ENCODE measurements at regions not wholly inside any gene's neighbourhood (a gene's known extent, or its start where the extent isn't known, plus 50 kb on each side); places are given as distances from the start of the nearest gene placed in this dataset.

- no peak for DNase-seq
These were observed 280.4 kb downstream of the TDRD15 start for GRCh38 chr2:21404137-21404536.

DNA sequence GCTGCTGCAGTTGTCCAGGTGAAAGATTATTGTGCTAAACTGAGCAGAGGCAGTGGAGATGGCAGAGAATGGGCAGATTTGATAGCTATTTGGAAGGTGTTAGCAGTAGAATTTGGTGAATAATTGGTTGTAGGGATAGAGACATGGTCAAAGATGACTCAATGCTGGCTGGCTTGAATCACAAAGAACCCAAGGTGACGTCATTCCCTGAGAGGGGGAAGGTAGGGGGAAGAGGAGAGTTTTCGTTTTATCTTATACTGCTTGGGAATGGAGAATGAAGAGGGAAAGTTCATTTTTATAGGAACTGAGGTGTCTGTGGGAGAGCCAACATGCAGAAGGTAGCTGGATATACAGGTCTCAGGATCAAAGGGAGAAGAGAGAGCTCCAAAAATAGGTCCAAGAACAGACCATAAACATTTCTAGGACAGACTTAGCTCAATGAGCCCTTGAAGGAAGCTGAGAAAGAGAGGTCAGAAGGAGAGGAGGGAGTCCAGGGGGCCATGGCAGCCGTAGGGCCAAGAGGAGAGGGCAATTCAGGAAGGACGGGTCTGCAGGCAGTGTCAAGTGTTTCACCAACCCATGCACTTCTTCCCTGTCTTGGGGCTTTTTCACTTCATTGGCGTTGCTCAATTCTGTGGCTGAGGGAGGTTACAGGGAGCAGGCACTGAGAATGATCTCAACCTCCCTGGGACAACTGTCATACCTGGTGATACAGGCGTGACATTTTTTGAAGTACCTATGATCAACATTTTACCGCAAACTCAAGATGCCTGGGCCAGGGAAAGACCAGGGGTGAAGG lies 281.3 kb downstream of the TDRD15 start:
- no peak for DNase-seq

DNA sequence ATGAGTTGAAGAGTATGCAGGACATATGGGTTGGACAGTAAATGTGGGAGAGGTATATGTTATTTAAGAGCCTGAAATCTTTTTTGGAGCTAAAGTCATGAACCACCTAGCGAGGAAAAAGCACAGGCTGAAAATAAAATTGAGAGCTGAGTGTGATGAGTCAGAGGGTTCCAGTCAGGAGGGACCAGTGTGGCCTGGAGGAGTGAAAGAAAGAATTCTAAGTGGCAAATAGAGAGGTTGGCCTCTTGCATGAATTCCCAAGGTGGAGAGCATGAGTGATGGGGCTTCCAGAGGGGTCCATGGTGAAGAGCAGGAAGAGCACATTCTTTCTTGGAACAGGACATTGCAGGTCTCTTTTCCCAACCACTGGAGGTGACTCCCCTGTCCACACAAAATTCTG lies 282.6 kb downstream of the TDRD15 start:
- no peak for DNase-seq

GRCh38 chr2:21406911-21407310 lies 283.1 kb downstream of the TDRD15 start:
- DNase-seq, result no peak

GRCh38 chr2:21407851-21408250 lies 284.1 kb downstream of the TDRD15 start:
- DNase-seq, result no peak

DNA sequence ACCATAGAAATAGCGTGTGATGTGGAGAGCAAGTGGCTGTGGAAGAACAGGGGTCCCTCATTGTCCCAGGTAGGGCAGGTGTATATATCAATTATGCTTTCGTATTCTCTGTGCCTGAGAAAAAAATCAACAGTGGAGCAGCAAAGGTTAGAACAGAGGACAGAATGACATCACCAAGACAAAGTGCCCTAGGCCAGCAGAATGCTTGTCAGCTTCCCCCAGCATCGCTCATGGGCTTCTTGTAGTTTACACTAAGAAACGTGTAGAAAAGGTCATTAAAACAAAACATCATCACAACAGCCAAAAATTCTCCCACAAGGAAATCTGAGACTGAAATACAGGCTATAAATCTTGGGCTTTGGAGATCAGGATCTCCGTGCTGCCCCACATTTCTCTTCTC lies 288.0 kb downstream of the TDRD15 start:
- no peak for DNase-seq

GRCh38 chr2:21412944-21413443 lies 289.2 kb downstream of the TDRD15 start:
- DNase-seq, result no peak

DNA sequence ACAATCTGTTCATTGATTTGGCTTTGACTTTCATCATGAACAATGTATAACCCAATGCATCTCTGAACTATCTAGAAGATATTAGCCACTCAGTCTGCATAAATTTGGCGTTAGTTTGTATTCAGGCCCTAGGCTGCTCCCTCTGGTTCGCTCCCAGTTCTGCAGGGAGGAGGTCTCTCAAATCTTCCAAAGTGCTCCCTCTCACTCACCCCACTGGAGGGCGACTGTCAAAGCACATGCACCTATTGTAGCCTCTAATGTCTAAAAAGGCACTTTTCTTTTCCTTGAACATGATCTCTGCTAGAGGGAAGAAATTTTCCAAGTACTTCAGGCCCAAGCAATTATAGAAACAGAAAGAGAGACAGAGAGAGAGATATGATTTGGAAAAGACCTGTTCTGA lies 291.5 kb downstream of the TDRD15 start:
- DNase-seq, result no peak

DNA sequence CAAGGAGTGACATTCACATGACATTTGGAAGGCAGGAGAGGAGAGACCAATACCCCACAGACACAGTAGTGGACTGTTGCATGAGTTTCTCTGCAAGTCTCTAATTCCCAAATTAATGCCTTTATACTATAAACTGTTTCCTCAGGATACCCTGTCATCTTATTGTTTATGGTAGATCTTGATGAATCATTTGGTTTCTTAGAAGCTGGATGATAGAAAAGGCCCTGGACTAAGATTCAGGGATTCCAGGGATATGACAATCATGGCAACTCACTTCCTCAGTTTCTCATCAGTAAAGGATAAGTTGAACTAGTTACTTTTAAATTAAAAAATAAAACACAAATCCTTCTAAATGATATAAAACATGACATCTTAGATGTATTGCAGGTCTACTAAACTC lies 292.5 kb downstream of the TDRD15 start:
- DNase-seq, result no peak

DNA sequence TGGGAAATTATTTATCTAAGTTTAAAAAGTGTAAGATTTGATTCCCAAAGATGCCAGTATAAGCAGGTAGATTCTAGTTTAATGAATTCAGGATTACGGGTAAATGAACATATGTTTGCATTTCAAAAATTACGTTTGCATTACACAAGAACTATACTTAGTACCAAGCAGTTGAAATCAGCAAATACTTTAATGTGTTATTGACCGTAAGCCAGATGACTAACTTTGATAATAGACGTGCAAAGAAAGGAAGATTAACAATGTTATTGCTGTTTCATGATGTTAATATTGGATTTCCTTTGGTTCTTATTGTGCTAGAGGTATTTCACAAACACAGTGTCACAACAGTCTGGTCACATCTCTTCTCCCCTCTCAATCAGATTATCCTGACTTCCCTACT lies 294.7 kb downstream of the TDRD15 start:
- no peak for DNase-seq

- DNase-seq, result no peak
These were observed 297.0 kb downstream of the TDRD15 start for GRCh38 chr2:21420553-21421335.

- DNase-seq, result peak; percentile 26
These were observed 298.3 kb downstream of the TDRD15 start for GRCh38 chr2:21422050-21422449.

DNA sequence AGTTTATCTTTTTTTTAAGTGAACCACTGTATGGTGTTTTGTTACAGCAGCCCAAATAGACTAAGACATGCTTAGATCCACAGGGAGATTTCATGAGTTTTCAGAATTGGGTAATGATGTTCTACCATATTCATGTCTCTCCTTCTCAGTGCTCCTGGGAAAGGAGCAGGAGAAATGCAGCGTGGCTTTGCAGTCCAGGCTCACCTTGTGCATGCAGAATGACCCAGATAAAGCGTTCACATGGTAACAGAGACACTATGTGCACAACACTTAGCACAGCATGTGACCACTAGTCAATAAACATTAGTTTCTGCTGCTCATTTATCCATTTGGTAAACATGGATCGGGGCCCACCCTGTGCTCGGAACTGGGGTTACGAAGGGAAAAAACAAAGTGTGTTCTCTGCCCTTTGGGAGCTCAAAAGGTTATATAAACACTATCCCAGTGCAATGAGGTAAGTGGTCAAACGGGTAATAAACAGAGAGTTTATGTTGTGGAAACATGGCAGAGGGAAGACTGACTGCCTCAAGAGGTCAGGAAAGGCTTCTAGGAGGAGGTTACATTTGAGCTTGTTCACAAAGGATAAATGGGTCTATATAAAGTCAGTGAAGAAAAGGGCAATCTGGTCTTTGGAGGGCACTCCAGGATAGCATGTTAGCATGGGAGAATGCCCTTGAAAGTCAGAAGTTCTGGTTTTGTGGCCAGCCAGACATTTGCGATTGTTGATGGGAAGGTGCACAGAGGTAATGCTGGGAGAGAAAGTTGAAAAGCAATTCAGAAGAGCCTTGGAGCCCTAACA lies 299.2 kb downstream of the TDRD15 start:
- no peak for DNase-seq

- DNase-seq, result no peak
These were observed 300.1 kb downstream of the TDRD15 start for GRCh38 chr2:21423854-21424253.

DNA sequence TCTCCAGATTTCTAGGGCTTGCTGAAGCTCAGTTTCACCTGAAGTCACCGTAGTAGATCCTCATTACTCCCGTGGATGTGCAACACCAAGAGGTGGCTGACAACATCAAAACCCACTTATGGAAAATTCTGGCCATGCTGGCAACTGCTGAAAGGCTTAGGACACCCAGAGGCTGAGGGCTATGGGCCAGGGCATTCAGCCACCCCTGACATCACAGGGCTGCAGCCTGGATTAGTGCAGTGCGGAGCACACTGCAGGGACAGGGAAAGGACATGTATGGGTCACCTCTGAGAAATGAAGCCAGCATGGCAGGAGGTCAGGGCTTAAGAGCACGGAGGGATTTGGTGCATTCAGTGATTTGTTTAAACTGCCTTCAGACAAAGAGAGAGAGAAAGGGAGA lies 300.6 kb downstream of the TDRD15 start:
- no peak for DNase-seq

GRCh38 chr2:21427606-21428005 lies 303.8 kb downstream of the TDRD15 start:
- no peak for DNase-seq

- DNase-seq, result no peak
These were observed 305.0 kb downstream of the TDRD15 start for GRCh38 chr2:21428754-21429153.

- DNase-seq, result no peak
These were observed 306.0 kb downstream of the TDRD15 start for GRCh38 chr2:21429747-21430146.

DNA sequence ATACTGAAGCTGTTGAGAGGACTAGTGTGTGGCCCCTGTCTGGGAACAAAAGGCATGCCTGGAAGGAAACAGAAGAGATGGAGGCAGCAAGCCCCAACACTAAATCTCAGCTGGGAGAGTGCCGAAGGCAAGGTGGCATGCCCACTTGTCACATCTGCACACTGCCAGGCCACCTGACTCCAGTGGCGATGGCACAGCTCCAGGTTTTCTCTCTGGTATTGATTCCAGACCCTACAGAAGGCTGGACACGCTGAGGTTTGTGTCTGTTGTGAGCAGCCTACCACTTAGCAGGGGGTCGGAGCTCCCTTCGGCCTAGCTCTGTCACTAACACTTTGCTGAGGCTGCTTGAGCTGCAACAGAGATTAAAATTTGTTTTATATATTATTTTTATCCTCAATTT lies 307.3 kb downstream of the TDRD15 start:
- no peak for DNase-seq

DNA sequence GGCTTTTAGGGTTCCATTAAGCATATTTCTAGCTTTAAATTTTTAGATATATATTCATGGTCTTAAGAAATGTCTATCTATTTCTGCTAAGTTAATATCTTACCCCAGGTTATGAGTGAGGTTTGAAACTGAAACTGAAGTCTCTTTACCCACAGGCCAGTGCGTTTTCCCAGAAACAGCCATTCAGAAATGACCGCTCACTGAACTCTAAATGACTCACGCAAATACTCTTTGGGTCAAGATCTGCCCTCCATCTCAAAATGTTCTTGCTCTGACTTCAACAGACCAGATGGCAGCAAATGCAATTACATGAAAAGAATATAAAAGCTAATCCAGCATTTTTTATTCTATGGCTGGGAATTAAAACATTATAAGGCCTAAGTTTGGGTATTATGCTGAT lies 315.2 kb downstream of the TDRD15 start:
- no peak for DNase-seq

GRCh38 chr2:21441442-21441841 lies 317.7 kb downstream of the TDRD15 start:
- no peak for DNase-seq

GRCh38 chr2:21443494-21444105 lies 319.8 kb downstream of the TDRD15 start:
- no peak for DNase-seq

DNA sequence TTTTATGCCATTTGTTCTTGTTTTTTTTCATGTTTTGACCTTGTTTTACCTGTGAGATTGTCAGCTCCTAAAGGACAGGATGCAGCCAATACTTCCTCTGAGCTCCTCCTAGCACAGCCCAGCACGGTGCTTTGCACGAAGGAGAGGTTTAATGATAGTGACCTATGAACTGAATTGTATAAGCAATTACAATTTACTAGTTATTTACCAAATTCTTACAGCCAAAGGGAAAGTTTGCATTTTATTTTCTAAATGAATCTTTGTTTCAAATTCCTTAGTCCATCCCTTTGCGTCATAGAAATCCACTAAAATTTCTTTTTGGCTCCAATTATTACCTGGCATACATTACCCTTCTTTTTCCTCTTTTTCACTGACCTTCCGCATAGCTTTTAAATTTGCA lies 326.1 kb downstream of the TDRD15 start:
- DNase-seq, result no peak

Data from activated CD4-positive, alpha-beta T cell treated with anti-CD3 and anti-CD28 coated beads, Interleukin-10, Interleukin-2, amounts not matched to agents 100 ng/mL and 50 ng/mL, durations not matched to agents 16 hours and 8 hours (primary cell).